ENCODE measurements at regions not wholly inside any gene's neighbourhood (a gene's known extent, or its start where the extent isn't known, plus 50 kb on each side); places are given as distances from the start of the nearest gene placed in this dataset.

- Histone ChIP-seq H3K27me3 (no peaks in the 10 kb centered on the region), H3K4me1 (no peaks in the 10 kb centered on the region), H3K9me3 (replicated peaks) (no peaks in the 10 kb centered on the region), H3K27ac (no peak overlapping the region), H3K36me3 (no peaks in the 10 kb centered on the region), H3K4me3 (no peak overlapping the region)
- no peak for DNase-seq
Measured at GRCh38 chr9:13001989-13002580, 227.3 kb downstream of the LURAP1L start.

- no peak for DNase-seq
- H3K27ac ChIP-seq, result no peak overlapping the region
- no peaks in the 10 kb centered on the region for H3K27me3 ChIP-seq
- H3K4me3 ChIP-seq, result no peak overlapping the region
- H3K4me1 ChIP-seq, result no peaks in the 10 kb centered on the region
- no peaks in the 10 kb centered on the region for H3K9me3 ChIP-seq (replicated peaks)
- H3K36me3 ChIP-seq, result no peaks in the 10 kb centered on the region
Measured at GRCh38 chr9:13002740-13003139, 227.9 kb downstream of the LURAP1L start.

- H3K36me3 ChIP-seq, result no peaks in the 10 kb centered on the region
- no peak overlapping the region for H3K27ac ChIP-seq
- H3K4me3 ChIP-seq, result no peak overlapping the region
- H3K27me3 ChIP-seq, result no peaks in the 10 kb centered on the region
- H3K4me1 ChIP-seq, result no peaks in the 10 kb centered on the region
- no peak for DNase-seq
- no peaks in the 10 kb centered on the region for H3K9me3 ChIP-seq (replicated peaks)
Measured at GRCh38 chr9:13009871-13010270, 235.1 kb downstream of the LURAP1L start.

DNA sequence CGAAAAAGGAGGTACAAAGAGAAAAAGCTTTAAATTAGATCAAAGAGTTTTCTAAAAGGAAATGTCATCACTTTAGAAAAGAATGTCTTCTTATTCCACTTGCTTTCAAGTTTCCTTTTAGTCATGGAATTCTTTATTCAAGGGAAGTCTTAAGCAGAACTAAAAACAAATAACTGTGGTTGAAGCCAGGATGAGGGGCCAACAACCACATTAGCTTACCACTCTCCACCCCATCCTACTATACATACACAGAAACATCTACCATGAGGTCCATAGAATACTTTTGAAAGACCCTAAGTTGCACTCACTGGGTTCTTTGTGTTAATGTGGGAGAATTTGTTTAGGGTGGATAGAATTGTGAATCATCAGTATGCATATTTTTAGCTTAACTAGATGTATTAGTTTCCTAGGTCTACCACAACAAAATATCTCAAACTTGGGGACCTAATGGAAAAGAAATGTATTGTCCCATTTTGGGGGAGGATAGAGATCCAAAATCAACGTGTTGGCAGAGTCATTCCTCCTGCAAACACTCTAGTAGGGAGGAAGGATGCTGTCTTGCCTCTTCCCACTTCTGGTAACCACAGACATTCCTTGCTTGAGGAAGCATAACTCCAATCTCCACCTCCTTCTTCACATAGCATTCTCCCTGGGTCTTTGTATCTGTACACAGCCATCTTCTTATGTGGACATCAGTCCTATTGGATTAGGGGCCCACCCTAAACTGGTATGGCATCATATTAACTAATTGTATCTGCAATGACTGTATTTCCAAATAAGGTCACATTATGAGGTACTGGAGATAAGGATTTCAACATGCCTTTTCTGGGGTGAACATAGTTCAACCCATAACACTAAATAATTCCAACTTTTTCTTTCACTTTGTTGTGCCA, 239.4 kb downstream of the LURAP1L start:
- DNase-seq, result no peak
- Histone ChIP-seq H3K4me3 (no peak overlapping the region), H3K4me1 (no peaks in the 10 kb centered on the region), H3K27ac (no peak overlapping the region), H3K36me3 (no peaks in the 10 kb centered on the region), H3K27me3 (no peaks in the 10 kb centered on the region), H3K9me3 (replicated peaks) (no peaks in the 10 kb centered on the region)

GRCh38 chr9:13017260-13017659, 242.4 kb downstream of the LURAP1L start:
- Histone ChIP-seq H3K36me3 (no peaks in the 10 kb centered on the region), H3K27ac (no peak overlapping the region), H3K27me3 (no peaks in the 10 kb centered on the region), H3K9me3 (replicated peaks) (no peaks in the 10 kb centered on the region; the same call in 1 of the 2 replicates), H3K4me1 (no peaks in the 10 kb centered on the region), H3K4me3 (no peak overlapping the region)
- no peak for DNase-seq

DNA sequence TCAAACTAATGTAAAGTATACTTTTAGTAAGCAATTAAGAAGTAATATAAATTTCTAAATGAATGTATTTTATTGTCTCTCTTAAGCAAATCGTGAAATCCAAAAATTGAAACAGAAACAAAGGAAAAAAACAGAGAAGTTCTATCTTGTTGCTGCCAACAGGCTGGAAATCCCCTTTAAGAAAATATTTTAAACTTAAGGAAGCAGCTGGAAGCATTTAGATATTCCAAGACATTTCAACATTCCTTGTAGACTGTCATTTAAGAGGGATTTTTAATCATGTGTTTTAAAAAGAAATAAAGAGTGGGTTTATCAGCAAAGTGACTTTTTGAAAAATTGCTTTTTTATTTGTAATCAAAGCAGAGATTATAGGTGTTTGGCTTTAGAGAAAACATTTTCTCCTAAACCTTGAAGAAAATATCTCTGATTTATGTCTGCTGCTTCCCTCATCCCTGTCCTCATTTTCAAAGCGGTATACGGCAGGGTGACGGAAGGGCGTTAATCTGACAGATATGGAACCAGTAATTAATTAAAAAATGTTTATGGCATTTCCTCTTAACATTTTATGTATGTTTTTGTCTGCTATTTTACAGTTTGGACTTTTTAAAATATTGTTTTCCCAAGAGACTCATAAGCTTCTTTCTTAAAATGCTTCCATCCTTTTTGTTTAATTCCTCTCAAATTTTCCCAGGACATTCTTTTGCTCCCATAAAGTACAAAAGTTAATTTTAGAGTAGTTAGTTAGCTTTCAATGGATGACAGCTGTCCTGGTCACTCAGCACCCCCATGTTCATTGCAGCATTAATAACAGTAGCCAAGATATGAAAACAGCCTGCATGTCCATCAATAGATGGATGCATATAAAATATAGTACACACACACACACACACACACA, 245.6 kb downstream of the LURAP1L start:
- no peak overlapping the region for H3K27ac ChIP-seq
- H3K4me3 ChIP-seq, result no peak overlapping the region
- no peaks in the 10 kb centered on the region for H3K36me3 ChIP-seq
- H3K4me1 ChIP-seq, result no peaks in the 10 kb centered on the region
- peak; percentile 12 to 42 for DNase-seq
- no peaks in the 10 kb centered on the region; the same call in 1 of the 2 replicates for H3K9me3 ChIP-seq (replicated peaks)
- H3K27me3 ChIP-seq, result no peaks in the 10 kb centered on the region

DNA sequence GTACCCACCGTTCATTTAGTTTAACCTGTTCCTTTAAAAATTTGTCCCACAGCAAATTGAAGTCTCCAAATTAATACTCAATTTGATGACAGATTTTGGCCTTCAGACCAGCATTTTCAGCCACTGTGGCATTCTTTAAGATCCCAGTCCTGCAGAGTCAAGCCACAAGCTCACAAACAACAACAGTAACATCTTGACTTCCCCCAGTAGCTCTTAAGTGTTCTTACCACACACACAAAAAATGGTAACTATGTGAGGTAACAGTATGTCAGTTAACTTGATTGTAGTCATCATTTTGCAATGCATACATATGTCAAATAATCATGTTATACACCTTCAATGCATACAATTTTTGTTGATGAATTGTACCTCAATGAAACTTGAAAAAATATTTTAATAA, 247.9 kb downstream of the LURAP1L start:
- Histone ChIP-seq H3K4me3 (no peak overlapping the region), H3K36me3 (no peaks in the 10 kb centered on the region), H3K27ac (no peak overlapping the region), H3K9me3 (replicated peaks) (no peaks in the 10 kb centered on the region; the same call in 1 of the 2 replicates), H3K4me1 (no peaks in the 10 kb centered on the region), H3K27me3 (no peaks in the 10 kb centered on the region)
- DNase-seq, result no peak

DNA sequence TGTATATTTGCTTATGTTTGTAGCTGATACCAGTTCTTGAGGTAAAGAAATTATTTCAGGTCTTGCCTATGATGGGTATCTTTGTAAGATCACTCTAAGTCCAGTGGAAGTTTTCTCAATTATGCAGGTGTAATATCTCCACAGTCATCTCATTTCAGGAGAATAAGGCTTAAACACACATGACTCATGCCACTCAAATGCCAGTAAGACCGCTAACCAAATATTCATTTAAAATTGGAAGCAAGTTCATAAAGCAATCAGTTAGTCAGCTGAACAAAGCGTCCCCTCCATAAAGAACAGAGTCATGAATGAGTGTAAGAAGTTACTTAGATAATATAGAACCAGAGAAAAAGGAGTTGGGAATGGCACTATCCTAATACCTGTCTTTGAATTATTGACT, 248.7 kb downstream of the LURAP1L start:
- DNase-seq, result no peak
- Histone ChIP-seq H3K4me3 (no peak overlapping the region), H3K27me3 (no peaks in the 10 kb centered on the region), H3K4me1 (no peaks in the 10 kb centered on the region), H3K36me3 (no peaks in the 10 kb centered on the region), H3K27ac (no peak overlapping the region), H3K9me3 (replicated peaks) (no peaks in the 10 kb centered on the region; the same call in 1 of the 2 replicates)

- DNase-seq, result no peak
- H3K27me3 ChIP-seq, result no peaks in the 10 kb centered on the region
- H3K27ac ChIP-seq, result no peak overlapping the region
- H3K9me3 ChIP-seq (replicated peaks), result no peaks in the 10 kb centered on the region
- no peaks in the 10 kb centered on the region; the same call in 1 of the 2 replicates for H3K36me3 ChIP-seq
- H3K4me1 ChIP-seq, result no peaks in the 10 kb centered on the region
- H3K4me3 ChIP-seq, result no peak overlapping the region
Measured at GRCh38 chr9:13026956-13027355, 252.1 kb downstream of the LURAP1L start.

- Histone ChIP-seq H3K4me1 (no peaks in the 10 kb centered on the region), H3K4me3 (no peak overlapping the region), H3K9me3 (replicated peaks) (no peaks in the 10 kb centered on the region), H3K27me3 (no peaks in the 10 kb centered on the region), H3K36me3 (no peaks in the 10 kb centered on the region; the same call in 1 of the 2 replicates), H3K27ac (no peak overlapping the region)
- no peak for DNase-seq
Measured at GRCh38 chr9:13027879-13028278, 251.6 kb downstream of the MPDZ start.

DNA sequence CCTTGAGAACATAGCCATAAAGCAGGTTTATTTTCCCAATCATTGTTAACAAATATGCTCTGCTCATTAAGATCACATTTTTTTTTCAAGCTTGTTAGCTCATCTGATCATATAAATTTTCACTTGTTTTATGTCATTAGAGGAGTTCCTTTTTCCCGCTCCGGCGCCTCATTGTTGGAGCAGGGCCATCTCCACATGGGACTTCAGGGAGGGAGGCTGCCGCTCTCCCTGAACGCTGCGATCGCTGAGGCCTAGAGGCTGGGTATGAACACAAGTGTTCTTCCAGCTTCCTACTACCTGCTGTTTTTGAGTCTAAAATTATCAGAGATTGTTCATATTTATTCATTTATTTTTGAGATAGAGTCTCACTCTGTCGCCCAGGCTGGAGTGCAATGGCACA, 246.9 kb downstream of the MPDZ start:
- H3K4me1 ChIP-seq, result no peaks in the 10 kb centered on the region; the same call in 1 of the 2 replicates
- no peak overlapping the region for H3K4me3 ChIP-seq
- H3K9me3 ChIP-seq (replicated peaks), result no peaks in the 10 kb centered on the region
- H3K36me3 ChIP-seq, result no peaks in the 10 kb centered on the region; the same call in 1 of the 2 replicates
- no peaks in the 10 kb centered on the region for H3K27me3 ChIP-seq
- no peak for DNase-seq
- H3K27ac ChIP-seq, result no peak overlapping the region

- Histone ChIP-seq H3K9me3 (replicated peaks) (no peaks in the 10 kb centered on the region), H3K27ac (peak overlapping the region; percentile 6; the same call in 1 of the 2 replicates)
Measured at GRCh38 chr9:13033959-13034693, 245.4 kb downstream of the MPDZ start.

GRCh38 chr9:13034694-13035002, 244.8 kb downstream of the MPDZ start:
- no peaks in the 10 kb centered on the region for H3K9me3 ChIP-seq (replicated peaks)
- peak in 1 of 2 experiments; percentile 44 for DNase-seq
- H3K36me3 ChIP-seq, result no peaks in the 10 kb centered on the region; the same call in 1 of the 2 replicates
- H3K27ac ChIP-seq, result no peak overlapping the region
- no peaks in the 10 kb centered on the region for H3K27me3 ChIP-seq
- no peaks in the 10 kb centered on the region; the same call in 1 of the 2 replicates for H3K4me1 ChIP-seq
- peak overlapping the region; percentile 53 for H3K4me3 ChIP-seq

More at GRCh38 chr9:13033959-13034693, 245.4 kb downstream of the MPDZ start:
- Histone ChIP-seq H3K27me3 (no peaks in the 10 kb centered on the region), H3K36me3 (no peaks in the 10 kb centered on the region; the same call in 1 of the 2 replicates), H3K4me3 (peak overlapping the region; percentile 53), H3K4me1 (no peaks in the 10 kb centered on the region; the same call in 1 of the 2 replicates)
- DNase-seq, result peak; percentile 75 to 87

DNA sequence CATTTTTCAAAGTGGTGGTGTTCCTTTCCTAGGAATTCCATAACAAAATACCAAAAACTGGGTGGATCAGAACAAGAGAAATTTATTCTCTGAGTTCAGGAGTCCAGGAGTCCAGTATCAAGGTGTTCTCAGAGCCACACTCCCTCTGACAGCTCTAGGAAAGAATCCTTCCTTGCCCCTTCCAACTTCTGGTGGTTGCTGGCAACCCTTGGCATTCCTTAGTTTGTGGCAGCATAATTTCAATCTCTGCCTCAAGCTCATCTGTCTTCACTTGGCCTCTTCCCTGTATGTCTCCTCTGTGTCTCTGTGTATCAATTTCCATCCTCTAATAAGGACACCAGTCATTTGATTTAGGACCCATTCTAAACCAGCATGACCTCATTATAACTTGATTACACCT, 243.7 kb downstream of the MPDZ start:
- Histone ChIP-seq H3K4me3 (no peak overlapping the region), H3K9me3 (replicated peaks) (no peaks in the 10 kb centered on the region), H3K27me3 (no peaks in the 10 kb centered on the region), H3K36me3 (no peaks in the 10 kb centered on the region), H3K27ac (no peak overlapping the region), H3K4me1 (no peaks in the 10 kb centered on the region; the same call in 1 of the 2 replicates)
- no peak for DNase-seq
